ENCODE measurements at regions not wholly inside any gene's neighbourhood (a gene's known extent, or its start where the extent isn't known, plus 50 kb on each side); places are given as distances from the start of the nearest gene placed in this dataset.

GRCh38 chr21:28334407-28334806 is 658.3 kb downstream of the LTN1 start (continued):
- TF ChIP-seq AFF4 (CRISPR knock-in tag; IDR thresholded peaks at IDR 0.05): no peak
- no peak for TF ChIP-seq CHAMP1 (IDR thresholded peaks at IDR 0.05)
- TF ChIP-seq MLX (CRISPR knock-in tag; conservative IDR thresholded peaks at IDR 0.05): no peak
